Kidney glomerular epithelial cell (primary cell): ENCODE measurements at regions not wholly inside any gene's neighbourhood (a gene's known extent, or its start where the extent isn't known, plus 50 kb on each side); places are given as distances from the start of the nearest gene placed in this dataset.

Experiments
- DNase-seq: peaks from one replicate; lab custom pipeline; 2025; lab: John Stamatoyannopoulos, UW

DNA sequence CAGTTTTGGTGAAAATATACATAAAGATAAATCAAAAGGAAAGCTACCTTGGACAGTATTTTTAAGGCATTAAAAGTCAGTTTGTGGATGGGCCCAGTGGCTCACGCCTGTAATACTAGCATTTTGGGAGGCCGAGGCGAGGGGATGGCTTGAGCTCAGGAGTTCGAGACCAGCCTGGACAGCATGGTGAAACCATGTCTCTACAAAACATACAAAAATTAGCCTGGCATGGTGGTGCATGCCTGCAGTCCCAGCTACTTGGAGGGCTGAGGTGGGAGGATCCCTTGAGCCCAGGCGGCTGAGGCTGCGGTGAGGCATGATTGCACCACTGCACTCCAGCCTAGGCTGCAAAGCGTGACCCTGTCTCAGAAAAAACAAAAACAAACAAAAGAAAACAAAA, 1253.8 kb downstream of the MRPL39 start:
- no peak for DNase-seq

DNA sequence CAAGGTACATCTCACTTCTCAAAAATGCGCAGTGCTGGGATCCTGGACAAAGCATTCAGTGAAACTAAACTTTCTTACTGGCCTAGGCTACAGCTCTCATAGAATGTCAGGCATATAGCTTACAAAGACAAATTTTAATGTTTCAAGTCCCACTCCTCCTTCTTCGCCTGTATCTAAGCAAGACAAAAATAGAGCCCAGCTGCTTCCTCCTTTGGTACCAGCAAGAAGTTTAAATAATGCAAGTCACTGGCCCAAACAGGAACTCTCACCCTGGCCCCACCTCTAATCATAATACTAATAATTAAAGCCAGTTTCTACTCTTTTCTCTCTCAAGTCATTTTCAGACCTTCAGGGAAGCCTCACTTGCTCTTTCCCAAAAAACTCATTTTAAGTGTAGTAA, 1267.9 kb downstream of the MRPL39 start:
- DNase-seq, result no peak

DNA sequence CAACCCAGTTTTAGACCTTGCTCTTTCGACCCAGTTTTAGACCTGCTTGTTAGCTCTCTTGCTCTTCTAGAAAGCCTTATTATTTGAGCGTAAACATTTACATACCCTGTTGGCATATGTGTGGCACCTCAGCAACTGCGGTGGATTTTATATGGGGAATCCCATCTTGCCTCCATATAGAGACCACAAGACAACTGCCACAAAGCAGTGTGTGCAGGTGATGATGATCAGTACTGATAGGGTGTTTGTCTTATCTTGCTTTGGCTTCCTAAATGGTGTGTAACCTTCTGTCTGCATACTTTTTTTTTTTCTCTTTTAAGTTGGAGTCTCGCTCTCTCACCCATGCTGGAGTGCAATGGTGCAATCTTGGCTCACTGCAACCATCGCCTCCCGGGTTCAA, 1270.8 kb downstream of the MRPL39 start:
- no peak for DNase-seq

DNA sequence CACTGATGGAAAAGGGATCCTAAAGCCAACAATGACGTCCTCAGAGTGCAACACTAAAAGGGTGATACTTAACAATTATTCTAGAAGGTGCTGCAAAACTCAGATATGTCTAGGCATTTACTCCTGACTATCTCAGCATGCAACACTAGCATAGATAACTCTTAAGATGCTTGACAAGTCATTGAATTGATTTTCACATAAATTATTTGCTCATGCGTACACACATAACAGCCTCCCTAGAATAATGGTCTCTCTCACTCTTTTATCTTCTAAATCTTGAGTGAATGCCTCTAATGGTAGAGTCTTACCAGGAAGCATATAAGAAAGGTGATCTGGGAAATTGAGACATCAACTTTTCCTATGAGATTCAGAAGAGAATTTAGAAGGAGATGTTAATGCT, 1283.7 kb downstream of the MRPL39 start:
- no peak for DNase-seq

DNA sequence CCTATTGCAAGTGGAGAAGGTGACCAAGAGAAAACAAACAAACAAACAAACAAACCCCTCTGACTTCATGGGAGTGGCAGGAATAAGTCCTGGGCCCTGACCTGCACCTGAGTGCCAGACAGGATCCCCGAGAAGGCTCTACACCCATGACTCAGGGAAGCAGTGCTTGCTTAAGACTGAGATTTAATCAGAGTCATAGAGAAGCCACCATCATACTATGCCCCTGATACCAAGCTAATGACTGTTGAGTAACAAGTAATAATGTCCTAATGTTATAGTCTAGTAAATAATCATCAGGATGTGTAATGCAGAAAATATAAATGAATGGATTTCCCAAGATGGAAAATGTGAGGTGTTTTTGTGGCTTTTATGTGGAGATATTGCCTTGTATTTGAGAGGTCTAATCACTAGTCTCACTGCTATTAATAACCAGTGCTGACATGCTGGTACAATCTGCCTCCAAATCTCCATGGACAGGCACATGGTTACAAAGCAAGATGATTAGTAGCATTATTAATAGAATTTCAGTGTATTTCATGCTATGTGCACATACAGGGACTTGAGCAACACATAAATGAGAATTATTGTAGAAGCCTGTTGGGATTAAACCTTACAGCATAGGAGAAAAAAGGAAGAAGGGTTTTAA, 1290.9 kb downstream of the MRPL39 start:
- DNase-seq, result no peak

DNA sequence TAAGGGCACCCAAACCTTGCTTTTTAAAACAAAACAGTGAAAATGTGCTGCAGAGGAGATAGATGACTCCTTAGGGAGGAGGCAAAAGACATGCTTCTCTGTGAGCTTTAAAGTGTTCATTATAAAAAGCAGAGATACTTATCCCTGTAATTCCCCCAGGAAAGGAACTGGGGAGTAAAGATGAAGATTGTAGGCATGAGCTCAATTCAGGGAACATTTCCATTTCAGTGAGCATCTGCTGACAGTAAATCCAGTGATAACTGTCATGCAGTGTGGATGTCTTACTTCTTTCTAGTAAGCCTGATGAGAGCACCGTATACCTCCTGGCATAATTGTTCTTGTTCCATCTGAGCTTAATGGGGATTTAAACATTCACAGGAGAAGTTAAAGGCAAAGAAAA, 1296.5 kb downstream of the MRPL39 start:
- no peak for DNase-seq

DNA sequence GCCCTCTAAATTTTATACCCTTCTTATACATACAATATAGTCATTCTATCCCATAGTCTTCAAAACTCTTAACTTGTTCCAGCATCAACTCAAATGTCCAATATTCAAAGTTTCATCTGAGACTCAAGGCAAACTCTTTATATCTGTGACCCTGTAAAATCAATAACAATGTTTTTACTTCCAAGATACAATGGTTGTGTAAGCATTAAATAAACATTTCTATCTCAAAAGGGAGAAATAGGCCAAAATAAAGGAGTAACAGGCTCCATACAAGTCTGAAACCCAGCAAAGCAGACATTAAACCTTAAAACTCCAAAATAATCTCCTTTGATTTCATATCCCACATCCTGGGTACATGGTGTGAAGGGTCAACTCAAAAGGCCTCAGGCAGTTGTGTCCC, 1299.1 kb downstream of the MRPL39 start:
- DNase-seq, result no peak

DNA sequence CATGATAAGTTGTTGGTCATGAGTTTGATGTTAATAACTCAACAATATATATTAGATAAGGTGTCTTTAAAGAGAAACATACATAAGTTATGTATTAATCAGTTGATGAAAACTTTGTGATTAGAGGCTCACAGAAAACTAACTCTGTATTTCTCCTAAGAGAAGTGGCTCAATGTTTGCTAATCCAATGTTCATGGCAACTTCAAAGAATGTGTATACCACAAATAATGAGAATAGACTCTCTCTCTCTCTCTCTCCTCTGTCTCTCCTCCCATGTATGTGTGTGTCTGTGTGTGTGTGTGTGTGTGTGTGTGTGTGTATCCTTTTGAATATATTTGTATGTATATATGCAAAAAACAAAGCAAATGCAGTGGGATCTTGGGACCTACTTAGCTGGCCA, 1304.9 kb downstream of the MRPL39 start:
- DNase-seq, result no peak

DNA sequence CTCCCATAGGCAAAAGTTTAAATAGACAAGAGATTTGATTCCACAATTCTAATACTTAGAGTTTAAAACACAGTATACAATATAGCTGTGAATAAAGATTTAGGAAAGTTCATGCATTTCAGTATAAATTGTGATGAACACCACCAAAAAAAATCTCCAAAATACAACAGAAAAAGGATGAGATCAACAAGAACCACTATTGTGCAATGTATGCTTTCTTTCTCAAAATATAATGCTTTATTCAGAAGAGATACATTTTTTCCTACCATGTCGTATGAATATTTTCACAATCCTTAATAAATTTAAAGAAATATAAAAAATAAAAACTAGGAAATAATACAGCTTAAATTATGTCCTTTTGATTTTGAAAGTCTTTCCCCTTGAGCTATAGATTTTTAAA, 1309.2 kb downstream of the MRPL39 start:
- no peak for DNase-seq

DNA sequence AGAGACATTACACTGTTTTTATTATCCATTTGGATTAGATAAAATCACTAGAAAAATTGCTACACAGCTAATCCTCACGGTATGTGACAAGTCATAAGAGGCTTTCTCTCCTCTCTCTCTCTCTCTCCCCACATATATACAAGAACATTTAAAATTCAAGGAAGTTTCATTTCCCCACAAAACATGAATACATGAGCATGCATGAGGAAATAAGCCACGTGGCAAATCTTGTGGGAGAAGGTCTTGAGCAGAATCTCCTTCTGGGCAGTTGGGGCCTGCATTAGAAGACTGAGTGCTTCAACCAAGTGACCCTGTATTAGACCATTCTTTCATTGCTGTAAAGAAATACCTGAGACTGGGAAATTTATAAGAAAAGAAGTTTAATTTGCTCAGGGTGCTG, 1313.1 kb downstream of the MRPL39 start:
- DNase-seq, result no peak

DNA sequence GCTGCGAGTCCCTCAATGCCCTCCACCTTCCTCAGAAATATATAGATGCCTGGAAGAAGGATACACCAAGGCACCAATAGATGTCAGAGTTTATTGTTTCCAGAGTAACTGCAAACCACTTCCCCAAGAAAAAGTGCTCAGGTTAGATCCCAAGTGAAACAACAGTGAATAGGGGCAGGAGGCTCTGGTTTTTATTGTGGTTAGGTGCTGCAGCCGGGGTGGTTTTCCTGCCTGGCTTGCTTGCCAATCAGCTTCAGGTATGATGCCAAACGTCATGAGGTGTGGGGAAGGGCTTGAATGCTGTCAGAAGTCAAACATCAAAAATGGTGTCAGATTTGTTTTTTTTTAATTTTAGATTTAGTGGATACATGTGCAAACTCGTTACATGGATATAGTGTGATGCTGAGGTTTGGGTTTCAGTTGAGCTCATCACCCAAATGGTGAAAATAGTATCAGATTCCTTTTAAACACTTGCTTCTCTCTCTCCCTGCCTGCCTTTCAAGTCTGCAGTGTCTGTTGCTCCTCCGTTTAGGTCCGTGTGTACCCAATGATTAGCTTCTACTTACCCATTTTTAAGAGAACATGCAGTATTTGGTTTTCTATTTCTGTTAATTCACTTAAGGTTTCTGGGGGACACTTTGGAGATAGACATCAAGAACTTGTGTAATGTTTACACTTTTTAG, 1317.0 kb downstream of the MRPL39 start:
- no peak for DNase-seq

DNA sequence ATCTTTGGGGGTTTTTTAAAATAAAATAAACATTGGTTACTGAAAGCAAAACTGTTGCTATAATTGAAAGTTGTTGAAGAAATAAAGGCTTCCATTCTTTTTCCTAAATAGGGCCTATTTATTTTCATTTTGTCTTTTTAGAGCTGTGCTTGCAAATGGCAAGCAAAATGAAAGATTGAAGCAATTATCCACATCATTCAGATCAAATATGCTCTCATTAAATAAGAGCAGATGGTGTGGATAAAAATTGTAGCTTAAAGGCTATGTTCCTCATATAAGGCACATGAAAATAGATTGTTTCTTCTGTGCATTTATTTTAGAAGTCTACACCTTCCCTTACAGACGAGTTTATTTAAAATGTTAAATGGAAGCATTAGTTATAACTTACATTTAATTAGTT, 1317.7 kb downstream of the MRPL39 start:
- no peak for DNase-seq

DNA sequence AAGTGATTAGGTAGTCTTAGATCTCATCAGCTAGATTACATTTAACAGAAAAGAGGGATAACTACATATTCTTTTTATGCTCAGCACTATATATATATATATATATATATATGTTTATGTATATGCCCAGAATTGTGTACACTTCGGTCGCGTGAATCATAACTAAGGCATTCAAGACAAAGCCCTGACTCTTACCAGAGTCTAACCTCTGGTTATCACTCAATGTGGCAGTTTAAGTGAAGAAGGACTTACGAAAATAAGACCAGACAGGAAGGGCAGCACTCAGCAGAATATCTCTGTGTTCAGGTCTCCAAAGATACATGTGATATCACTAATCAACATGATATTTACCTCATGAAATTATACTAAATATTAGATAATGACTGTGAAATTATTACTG, 1326.7 kb downstream of the MRPL39 start:
- DNase-seq, result no peak

DNA sequence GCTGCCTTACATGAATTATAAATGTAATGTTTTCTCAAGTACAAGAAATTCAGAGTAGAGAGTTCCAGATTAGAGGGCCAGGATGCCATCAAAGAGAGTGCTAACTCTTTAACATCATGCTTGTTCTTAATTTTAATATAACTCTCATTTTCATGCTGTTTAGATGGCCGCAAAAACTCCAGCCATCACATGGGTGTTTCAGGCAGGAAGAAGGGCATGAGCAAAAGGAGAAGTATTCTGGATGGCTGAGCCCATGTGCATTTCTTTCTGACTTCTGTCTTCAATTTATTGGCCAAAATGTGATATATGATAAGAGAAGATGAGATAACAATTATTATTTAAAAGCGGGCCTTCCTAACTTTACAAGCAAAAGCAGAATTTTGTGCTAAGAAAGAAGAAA, 1328.6 kb downstream of the MRPL39 start:
- DNase-seq, result no peak

DNA sequence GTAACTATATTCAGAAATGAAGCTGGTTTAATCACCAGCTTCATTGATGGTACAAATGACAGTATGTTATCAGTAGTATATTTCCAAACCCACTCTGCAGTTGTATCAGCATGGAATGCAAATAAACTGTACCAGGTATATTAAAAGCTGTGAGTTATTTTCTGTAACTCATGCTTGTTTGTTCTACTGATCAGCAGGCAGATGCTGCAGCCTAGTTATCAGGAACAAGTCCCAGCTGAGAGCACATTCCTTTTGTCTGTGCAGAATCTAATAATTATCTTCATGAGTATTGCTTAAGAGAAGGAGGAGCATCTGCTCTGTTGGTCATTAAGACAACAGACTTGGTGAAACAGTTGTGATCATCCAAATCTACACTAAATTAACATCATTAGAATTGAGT, 1331.1 kb downstream of the MRPL39 start:
- no peak for DNase-seq

DNA sequence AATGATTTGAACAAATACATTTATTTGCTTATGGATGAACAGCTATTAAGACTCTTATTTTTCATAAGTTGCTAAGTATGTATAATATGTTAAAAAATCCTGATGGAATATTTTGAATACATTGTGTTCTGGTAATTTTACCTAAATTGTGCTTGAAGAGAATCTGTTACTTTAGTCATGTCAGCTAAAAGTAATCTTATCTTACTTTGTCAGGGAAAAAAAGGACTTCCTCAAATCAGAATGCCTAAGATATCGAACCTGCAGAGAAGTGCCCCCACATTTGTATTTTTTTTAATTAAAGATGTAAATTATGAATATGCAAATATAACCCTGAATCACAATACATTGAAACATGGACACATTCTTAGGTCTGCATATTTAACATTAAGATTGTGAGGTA, 1331.7 kb downstream of the MRPL39 start:
- no peak for DNase-seq

DNA sequence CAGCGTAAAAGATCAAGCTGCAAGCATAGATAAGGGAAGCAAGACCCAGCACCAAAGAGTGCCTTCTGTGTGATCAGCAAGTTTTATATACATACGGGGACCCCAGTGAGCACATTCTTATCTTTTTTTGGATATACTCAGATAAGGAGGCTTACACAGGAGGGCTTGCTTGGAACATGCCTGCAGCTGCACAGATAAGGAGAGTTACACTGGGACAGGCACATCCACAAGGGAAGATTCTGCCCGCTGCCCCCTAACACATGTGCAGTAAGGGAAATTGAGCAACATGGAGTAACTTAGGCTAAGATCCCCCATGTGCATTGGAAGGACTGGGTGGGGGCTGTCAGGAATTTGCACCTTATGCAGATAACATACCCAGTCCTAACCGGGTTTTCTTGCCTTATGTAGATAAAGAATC, 1334.8 kb downstream of the MRPL39 start:
- no peak for DNase-seq

DNA sequence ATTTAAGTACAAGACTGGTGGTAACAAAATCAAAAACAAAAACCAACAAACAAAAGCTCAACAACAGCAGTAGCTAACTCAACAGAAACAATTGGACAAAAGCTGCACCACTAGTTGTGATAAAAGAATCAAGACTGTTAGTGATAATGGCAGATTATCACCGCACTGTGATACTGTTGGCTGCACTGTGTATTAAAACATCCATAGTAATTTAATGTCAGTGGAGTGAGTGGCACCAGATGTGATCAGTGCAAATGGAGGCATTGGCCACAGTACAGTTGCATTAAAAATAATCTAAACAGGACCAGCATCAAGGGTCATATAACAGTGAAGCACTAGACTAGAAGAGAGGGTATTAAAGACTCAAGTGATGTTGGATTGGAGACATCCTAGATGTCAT, 1341.3 kb downstream of the MRPL39 start:
- DNase-seq, result no peak

DNA sequence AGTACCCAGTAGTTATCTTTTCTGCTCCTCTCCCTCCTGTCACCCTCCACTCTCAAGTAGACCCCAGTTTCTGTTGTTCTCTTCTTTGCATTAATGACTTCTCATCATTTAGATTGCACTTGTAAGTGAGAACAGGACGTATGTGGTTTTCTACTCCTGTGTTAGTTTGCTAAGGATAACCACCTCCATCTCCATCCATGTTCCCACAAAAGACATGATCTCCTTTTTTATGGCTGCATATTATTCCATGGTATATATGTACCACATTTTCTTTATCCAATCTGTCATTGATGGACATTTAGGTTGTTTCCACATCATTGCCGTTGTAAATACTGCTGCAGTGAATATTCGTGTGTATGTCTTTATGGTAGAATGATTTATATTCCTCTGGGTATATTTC, 1346.5 kb downstream of the MRPL39 start:
- DNase-seq, result no peak

DNA sequence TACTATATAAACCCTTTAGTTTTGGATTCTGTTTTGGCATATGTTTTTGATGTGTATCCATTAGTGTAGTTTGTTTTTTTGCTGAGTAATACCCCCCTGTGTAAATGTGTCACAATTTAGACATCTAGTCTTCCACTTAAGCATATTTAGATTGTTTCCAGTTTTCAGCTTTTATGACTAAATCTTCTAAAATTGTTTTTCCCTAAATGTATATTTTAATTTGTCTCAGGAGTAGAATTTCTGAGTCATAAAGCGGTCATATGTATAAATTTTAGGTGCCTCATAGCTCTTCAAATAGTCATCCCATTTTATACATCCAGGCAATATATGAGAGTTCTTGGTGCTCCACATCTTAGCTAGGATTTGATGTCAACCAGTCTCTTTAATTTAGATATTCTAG, 1348.0 kb downstream of the MRPL39 start:
- DNase-seq, result no peak

DNA sequence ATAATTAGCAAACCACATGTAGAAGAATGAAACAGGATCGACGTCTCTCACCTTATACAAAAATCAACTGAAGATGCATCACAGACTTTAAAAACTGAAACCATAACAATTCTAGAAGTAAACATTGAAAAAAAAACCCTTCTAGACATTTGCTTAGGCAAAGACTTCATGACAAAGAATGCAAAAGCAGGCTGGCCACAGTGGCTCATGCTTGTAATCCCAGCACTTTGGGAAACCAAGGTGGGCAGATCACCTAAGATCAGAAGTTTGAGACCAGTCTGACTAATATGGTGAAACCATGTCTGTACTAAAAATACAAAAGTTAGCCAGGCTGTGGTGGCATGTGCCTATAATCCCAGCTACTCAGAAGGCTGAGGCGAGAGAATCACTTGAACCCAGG, 1351.7 kb downstream of the MRPL39 start:
- DNase-seq, result no peak

DNA sequence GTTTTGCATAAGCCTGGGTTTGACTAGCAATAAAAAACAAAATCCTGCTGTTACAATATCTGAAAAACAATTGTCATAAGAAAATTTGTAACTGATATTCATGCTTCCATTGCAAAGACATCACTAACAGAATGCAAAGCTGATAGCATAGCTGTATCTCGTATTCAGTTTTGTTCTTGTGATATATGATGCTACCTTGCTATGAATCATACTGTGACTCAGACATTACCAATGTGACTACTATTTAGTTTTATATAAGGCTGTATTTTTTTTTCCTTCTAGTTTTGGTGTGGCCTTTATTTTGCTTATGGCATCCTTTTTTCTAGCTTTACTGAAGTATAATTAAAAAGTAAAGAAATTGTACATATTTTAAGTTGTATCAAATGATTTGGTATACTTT, 1381.8 kb downstream of the MRPL39 start:
- DNase-seq, result no peak

DNA sequence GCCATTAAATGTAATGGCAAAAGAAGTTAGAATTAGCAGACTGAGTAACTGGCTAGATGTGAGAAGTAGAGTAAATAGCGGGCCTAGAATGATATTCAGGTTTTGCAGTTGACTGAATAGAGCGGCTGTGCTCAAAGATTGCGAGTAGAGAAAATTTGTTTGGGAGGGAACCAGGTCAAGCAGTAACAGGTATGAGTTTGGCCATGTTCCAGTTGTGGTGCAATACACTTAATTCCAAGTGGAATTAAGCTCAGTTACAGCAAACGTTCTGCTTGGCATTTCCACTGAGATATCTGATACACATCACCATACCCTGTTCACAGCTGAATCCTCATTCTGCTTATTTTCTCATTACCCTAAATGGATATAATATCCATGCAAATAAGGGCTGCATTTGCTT, 1382.9 kb downstream of the MRPL39 start:
- no peak for DNase-seq

DNA sequence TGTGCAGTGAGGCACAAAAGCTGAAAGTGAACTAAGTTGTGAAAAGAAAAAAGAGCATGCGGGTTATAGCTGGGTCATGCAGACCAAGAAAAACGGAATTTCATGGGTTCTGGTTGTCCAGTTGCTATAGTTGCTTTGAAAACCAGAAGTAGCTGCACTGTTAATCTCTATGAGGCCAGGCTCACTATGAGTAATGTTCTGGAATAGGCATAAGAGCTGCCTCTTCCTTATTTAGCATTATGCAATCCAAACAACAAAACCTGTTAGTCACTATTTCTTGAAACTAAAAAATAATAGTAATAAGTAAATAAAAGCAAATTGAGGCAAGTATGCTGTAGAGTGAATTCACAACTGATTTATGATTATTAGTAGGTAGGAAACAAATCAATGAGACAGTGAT, 1383.7 kb downstream of the MRPL39 start:
- DNase-seq, result no peak
